CD8-positive, alpha-beta memory T cell (primary cell): ENCODE measurements at regions not wholly inside any gene's neighbourhood (a gene's known extent, or its start where the extent isn't known, plus 50 kb on each side); places are given as distances from the start of the nearest gene placed in this dataset.

Source experiments
- CTCF ChIA-PET: fragments of 350-600 bp; sonication (Branson Sonifier 250); formaldehyde crosslinking; loops from one replicate; lab custom pipeline; 2021; ENCODE audit warnings: antibody characterized with exemption; lab: Charles Lee
- POLR2A ChIA-PET: fragments of 350-600 bp; sonication (Branson Sonifier 250); formaldehyde crosslinking; loops from one replicate; lab custom pipeline; 2021; ENCODE audit warnings: antibody characterized with exemption; lab: Charles Lee
- DNase-seq, 5 donors: peaks; one replicate each; pipeline versions ENCODE4 v3.0.0 to v3.0.0-alpha.2; 2020 to 2022; ENCODE audit warnings: mixed read lengths in 1 of 5
- H3K27ac ChIP-seq: one replicate; pipeline ENCODE4 v1.7.0; 2013; ENCODE audit warnings: low read depth, mild to moderate bottlenecking, low read length, moderate library complexity
- H3K27me3 ChIP-seq: 2 replicates; pipeline ENCODE4 v1.7.0; 2013; ENCODE audit warnings: low read length, mild to moderate bottlenecking; ENCODE audit not compliant: insufficient read depth, poor library complexity, severe bottlenecking
- H3K36me3 ChIP-seq: 2 replicates; pipeline ENCODE4 v1.7.0; 2013; ENCODE audit warnings: mild to moderate bottlenecking, low read length, moderate library complexity; ENCODE audit not compliant: insufficient read depth
- H3K4me1 ChIP-seq: 2 replicates; pipeline ENCODE4 v1.7.0; 2013; ENCODE audit warnings: mild to moderate bottlenecking, low read length, moderate library complexity; ENCODE audit not compliant: insufficient read depth
- H3K4me3 ChIP-seq: 2 replicates; pipeline ENCODE4 v1.7.0; 2013; ENCODE audit warnings: mild to moderate bottlenecking, low read length
- H3K9me3 ChIP-seq: 2 replicates; pipeline ENCODE4 v1.7.0; 2013; ENCODE audit warnings: mild to moderate bottlenecking, low read length
- H3K27ac Mint-ChIP-seq, 8 donors: one replicate each; pipeline ENCODE4 v1.8.0; 2020 to 2021; ENCODE audit warnings: mixed read lengths in 8 of 8, mild to moderate bottlenecking in 6 of 8, inconsistent platforms in 3 of 8, moderate library complexity in 3 of 8
- H3K27me3 Mint-ChIP-seq, 2 donors: one replicate each; pipeline ENCODE4 v1.8.0; 2020 to 2021; ENCODE audit warnings: mixed read lengths in 2 of 2, mild to moderate bottlenecking in 1 of 2, moderate library complexity in 1 of 2
- H3K36me3 Mint-ChIP-seq, 3 donors: one replicate each; pipeline ENCODE4 v1.8.0; 2020 to 2021; ENCODE audit warnings: mixed read lengths in 3 of 3, inconsistent platforms in 1 of 3, mild to moderate bottlenecking in 1 of 3
- H3K4me1 Mint-ChIP-seq, 3 donors: one replicate each; pipeline ENCODE4 v1.8.0; 2020 to 2021; ENCODE audit warnings: mixed read lengths in 3 of 3, inconsistent platforms in 1 of 3, mild to moderate bottlenecking in 1 of 3
- H3K4me3 Mint-ChIP-seq, 7 donors: one replicate each; pipeline ENCODE4 v1.8.0; 2020 to 2021; ENCODE audit warnings: mixed read lengths in 7 of 7, mild to moderate bottlenecking in 6 of 7, moderate library complexity in 4 of 7, inconsistent platforms in 2 of 7
- H3K9me3 Mint-ChIP-seq, 5 donors: one replicate each; pipeline ENCODE4 v1.8.0; 2020 to 2022; ENCODE audit warnings: mixed read lengths in 5 of 5, mild to moderate bottlenecking in 3 of 5, moderate library complexity in 2 of 5, inconsistent platforms in 1 of 5

DNA sequence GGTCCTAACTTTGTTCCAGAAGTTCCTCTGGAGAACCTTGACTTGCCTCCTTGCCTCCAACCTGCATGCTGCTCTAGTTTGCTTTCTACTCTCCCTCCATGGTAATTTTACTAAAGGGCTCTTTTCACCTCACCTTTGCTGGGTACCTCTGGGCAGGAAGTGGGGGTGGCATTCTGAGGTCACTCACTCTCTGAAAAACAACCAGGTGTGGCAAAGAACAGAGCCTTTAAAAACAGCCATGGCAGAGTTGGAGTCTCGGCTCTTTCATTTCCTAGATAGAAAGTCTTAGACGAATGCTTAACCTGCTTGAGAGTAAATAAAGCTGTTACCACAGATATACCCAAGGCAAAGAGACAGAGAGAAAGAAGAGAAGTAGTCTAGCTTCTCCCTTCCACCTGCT, 827.9 kb downstream of the BCL11B start:
- CTCF ChIA-PET, result interaction anchor here (1.0 kb wide), 1 partner anchor 14 kb away, joined by 3 read pairs; no protein-coding TSS in a partner anchor
- peaks cover 32 to 43% (median 40%) of the 10 kb centered on the region in 3 donors for H3K4me1 Mint-ChIP-seq
- peak overlapping the region; percentile 16 to 98 (median 94) for H3K27ac Mint-ChIP-seq

DNA sequence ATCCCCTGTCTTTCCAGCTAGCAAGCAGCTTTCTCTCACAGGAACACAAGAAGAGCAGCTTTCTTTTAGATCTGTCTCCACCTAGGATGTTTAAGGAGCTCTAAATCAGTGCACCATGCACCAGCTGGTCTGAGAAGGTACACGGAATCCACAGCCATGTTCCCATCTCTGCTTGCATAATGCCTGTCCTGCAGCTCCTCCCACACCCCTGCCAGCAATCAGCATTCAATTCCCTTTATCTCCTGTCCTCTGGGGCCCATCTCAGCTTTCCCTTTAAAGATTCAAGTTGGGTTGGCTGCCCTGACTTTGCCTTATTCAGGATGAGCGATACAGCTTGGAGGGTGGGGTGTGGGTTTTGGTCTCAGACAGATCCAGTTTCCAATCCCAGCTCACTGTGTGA, 826.3 kb downstream of the BCL11B start:
- no peak for DNase-seq
- H3K27ac ChIP-seq, result no peak overlapping the region

More for the DNA sequence above, 827.9 kb downstream of the BCL11B start:
- peaks cover 0 to 10% (median 0%) of the 10 kb centered on the region in 3 donors for H3K36me3 Mint-ChIP-seq
- Histone ChIP-seq H3K27ac (no peak overlapping the region), H3K4me1 (peaks cover 36% of the 10 kb centered on the region), H3K36me3 (no peaks in the 10 kb centered on the region), H3K9me3 (no peaks in the 10 kb centered on the region), H3K27me3 (no peaks in the 10 kb centered on the region), H3K4me3 (peak overlapping the region; percentile 48)
- POLR2A ChIA-PET, result no interaction called here
- DNase-seq, result peak in 4 of 5 donors; percentile 4 to 84 (median 52)
- peaks cover 0 to 4% (median 2%) of the 10 kb centered on the region in 5 donors for H3K9me3 Mint-ChIP-seq
- H3K27me3 Mint-ChIP-seq, result no peaks in the 10 kb centered on the region
- peak overlapping the region in 6 of 7 donors; percentile 51 to 79 (median 69) for H3K4me3 Mint-ChIP-seq

DNA sequence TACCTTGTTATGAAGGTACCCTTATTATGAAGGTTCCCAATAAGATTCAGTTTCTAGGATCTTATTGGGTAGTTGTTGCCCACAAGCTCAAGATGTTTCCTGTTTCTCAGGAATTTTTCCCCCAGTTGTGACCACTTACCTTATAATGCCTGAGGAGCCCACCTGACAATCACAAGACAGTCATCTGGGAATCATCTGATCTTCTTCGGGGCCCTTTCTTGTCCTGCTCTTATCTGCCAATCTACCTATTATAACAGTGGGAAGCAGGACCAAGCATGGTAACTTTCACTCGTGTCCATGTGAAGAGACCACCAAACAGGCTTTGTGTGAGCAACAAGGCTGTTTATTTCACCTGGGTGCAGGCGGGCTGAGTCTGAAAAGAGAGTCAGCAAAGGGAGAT, 825.5 kb downstream of the BCL11B start:
- CTCF ChIA-PET, result no interaction called here
- POLR2A ChIA-PET, result interaction anchor here (0.6 kb wide), 1 partner anchor 305 kb away, joined by 3 read pairs; no protein-coding TSS in a partner anchor

More for the DNA sequence above, 826.3 kb downstream of the BCL11B start:
- peaks cover 36% of the 10 kb centered on the region for H3K4me1 ChIP-seq
- ChIA-PET CTCF (no interaction called here), POLR2A (interaction anchor here (0.6 kb wide), 1 partner anchor 304 kb away, joined by 3 read pairs; no protein-coding TSS in a partner anchor)
- no peak overlapping the region for H3K4me3 ChIP-seq
- no peaks in the 10 kb centered on the region for H3K27me3 ChIP-seq
- no peaks in the 10 kb centered on the region for H3K9me3 ChIP-seq
- Mint-ChIP-seq H3K36me3 (peaks cover 0 to 10% (median 0%) of the 10 kb centered on the region in 3 donors), H3K27ac (peak overlapping the region in 7 of 8 donors; percentile 3 to 72 (median 55)), H3K4me1 (peaks cover 32 to 43% (median 40%) of the 10 kb centered on the region in 3 donors), H3K4me3 (peak overlapping the region in 1 of 7 donors; percentile 10), H3K9me3 (no peaks in the 10 kb centered on the region), H3K27me3 (no peaks in the 10 kb centered on the region)
- no peaks in the 10 kb centered on the region for H3K36me3 ChIP-seq

DNA sequence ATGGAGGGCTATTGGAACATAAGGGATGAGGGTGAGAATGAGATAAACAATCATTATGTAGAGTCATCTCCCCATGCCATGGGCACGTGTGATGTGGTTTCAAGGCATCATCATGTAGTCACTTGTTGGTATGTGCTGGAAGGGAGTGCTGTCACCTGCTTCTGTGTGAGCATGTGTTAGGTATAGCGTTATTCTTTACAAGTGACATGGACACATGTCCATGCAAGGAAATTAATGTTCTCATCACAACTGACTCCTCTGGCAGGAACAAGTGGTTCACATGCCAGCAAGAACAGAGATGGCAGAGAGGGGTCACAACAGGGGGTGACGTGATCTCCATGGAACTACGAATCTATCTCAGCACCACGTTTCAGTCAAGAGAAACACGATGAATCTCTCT, 815.8 kb downstream of the BCL11B start:
- H3K27me3 ChIP-seq, result no peaks in the 10 kb centered on the region
- CTCF ChIA-PET, result no interaction called here
- H3K9me3 ChIP-seq, result no peaks in the 10 kb centered on the region
- H3K36me3 Mint-ChIP-seq, result peaks cover 0 to 10% (median 0%) of the 10 kb centered on the region in 3 donors
- H3K36me3 ChIP-seq, result no peaks in the 10 kb centered on the region
- H3K4me3 ChIP-seq, result no peak overlapping the region
- DNase-seq, result no peak
- peaks cover 0 to 2% (median 0%) of the 10 kb centered on the region in 5 donors for H3K9me3 Mint-ChIP-seq
- H3K4me3 Mint-ChIP-seq, result no peak overlapping the region
- peaks cover 0 to 2% of the 10 kb centered on the region in 2 donors for H3K27me3 Mint-ChIP-seq
- H3K27ac ChIP-seq, result no peak overlapping the region
- POLR2A ChIA-PET, result no interaction called here
- H3K27ac Mint-ChIP-seq, result no peak overlapping the region
- peaks cover 0 to 4% (median 0%) of the 10 kb centered on the region in 3 donors for H3K4me1 Mint-ChIP-seq
- H3K4me1 ChIP-seq, result no peaks in the 10 kb centered on the region

More for the DNA sequence above, 825.5 kb downstream of the BCL11B start:
- Histone ChIP-seq H3K9me3 (no peaks in the 10 kb centered on the region), H3K27me3 (no peaks in the 10 kb centered on the region), H3K4me1 (peaks cover 36% of the 10 kb centered on the region), H3K27ac (no peak overlapping the region), H3K36me3 (no peaks in the 10 kb centered on the region), H3K4me3 (no peak overlapping the region)
- H3K4me1 Mint-ChIP-seq, result peaks cover 32 to 43% (median 40%) of the 10 kb centered on the region in 3 donors
- peak overlapping the region in 1 of 8 donors; percentile 18 for H3K27ac Mint-ChIP-seq
- H3K36me3 Mint-ChIP-seq, result peaks cover 0 to 10% (median 0%) of the 10 kb centered on the region in 3 donors
- no peak for DNase-seq
- H3K4me3 Mint-ChIP-seq, result no peak overlapping the region
- H3K9me3 Mint-ChIP-seq, result no peaks in the 10 kb centered on the region
- no peaks in the 10 kb centered on the region for H3K27me3 Mint-ChIP-seq

DNA sequence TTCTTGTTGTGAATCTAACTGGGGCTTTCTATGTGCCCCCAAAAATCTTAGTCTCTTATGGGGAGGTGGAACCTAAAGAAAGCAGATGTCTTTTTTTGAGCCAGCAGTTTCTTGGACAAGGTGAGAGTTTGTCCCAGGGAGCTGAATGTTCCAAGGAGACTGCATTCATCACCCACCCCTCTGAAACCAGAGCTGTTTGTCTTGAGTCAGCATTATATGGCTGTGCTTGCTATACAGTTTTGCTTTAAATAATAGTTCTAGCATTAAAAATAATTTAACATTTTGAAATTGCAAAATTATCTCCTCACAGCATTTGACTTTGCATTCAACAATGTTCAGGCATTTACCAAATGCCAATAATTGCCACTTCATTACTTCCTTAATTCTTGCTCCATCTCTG, 813.3 kb downstream of the BCL11B start:
- Histone ChIP-seq H3K27me3 (no peaks in the 10 kb centered on the region), H3K4me1 (no peaks in the 10 kb centered on the region), H3K36me3 (no peaks in the 10 kb centered on the region), H3K4me3 (no peak overlapping the region), H3K27ac (no peak overlapping the region), H3K9me3 (no peaks in the 10 kb centered on the region)
- Mint-ChIP-seq H3K36me3 (peaks cover 0 to 12% (median 1%) of the 10 kb centered on the region in 3 donors), H3K4me3 (no peak overlapping the region), H3K27me3 (peaks cover 0 to 2% of the 10 kb centered on the region in 2 donors), H3K9me3 (peaks cover 0 to 3% (median 0%) of the 10 kb centered on the region in 5 donors), H3K4me1 (peaks cover 0 to under 1% (median 0%) of the 10 kb centered on the region in 3 donors), H3K27ac (no peak overlapping the region)
- no peak for DNase-seq
- ChIA-PET CTCF (interaction anchor here (1.0 kb wide), 1 partner anchor 14 kb away, joined by 3 read pairs; no protein-coding TSS in a partner anchor), POLR2A (no interaction called here)

DNA sequence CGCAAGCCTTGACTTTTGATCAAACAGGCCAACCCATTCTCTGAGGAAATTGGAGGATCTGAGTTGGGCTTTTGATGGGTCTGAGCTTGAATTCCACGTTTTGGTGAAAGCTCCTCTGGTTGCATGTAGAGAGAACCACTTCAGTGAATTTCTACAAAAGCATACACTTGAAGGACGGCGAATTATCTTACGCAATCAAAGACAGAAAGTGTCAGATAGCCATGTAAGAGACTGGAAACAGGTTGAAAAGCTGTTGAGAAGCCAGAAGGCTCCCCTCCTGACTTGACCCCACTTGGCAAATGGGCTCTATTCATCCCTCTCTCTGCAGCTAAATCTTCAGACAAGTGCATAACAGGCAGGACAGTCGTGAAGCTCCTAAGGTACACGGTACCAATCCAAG, 809.1 kb downstream of the BCL11B start:
- no peaks in the 10 kb centered on the region for H3K27me3 ChIP-seq
- no peaks in the 10 kb centered on the region for H3K9me3 ChIP-seq
- peaks cover 0 to 12% (median 1%) of the 10 kb centered on the region in 3 donors for H3K36me3 Mint-ChIP-seq
- ChIA-PET POLR2A (interaction anchor here (0.7 kb wide), 1 partner anchor 722 kb away, joined by 3 read pairs; no protein-coding TSS in a partner anchor), CTCF (no interaction called here)
- no peak overlapping the region for H3K27ac Mint-ChIP-seq
- no peak for DNase-seq
- H3K4me3 ChIP-seq, result no peak overlapping the region
- no peak overlapping the region for H3K27ac ChIP-seq
- peaks cover 0 to 3% (median 0%) of the 10 kb centered on the region in 5 donors for H3K9me3 Mint-ChIP-seq
- no peak overlapping the region for H3K4me3 Mint-ChIP-seq
- H3K36me3 ChIP-seq, result no peaks in the 10 kb centered on the region
- H3K4me1 Mint-ChIP-seq, result no peaks in the 10 kb centered on the region
- H3K27me3 Mint-ChIP-seq, result no peaks in the 10 kb centered on the region
- no peaks in the 10 kb centered on the region for H3K4me1 ChIP-seq

DNA sequence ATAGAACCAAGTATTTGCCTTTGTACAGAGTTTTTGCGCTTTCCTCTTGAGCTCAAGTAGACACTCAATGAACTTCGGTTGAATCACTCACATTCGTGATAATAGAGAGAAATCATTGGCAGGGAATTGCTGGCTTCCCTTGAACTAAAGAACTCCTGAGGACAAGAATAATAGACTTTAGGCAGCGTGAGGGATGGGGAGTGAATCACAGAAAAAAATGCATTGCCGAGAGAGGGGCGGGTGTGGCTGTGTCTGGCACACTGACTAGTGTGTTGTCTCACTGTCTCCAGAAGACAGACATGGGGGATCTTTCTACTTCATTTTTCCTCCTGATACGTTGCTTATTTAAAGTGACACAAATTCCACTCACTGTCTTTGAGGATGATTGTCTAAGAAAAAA, 805.2 kb downstream of the BCL11B start:
- no peak for DNase-seq
- Mint-ChIP-seq H3K36me3 (peaks cover 0 to 5% (median 3%) of the 10 kb centered on the region in 3 donors), H3K9me3 (peaks cover 0 to 3% (median 0%) of the 10 kb centered on the region in 5 donors), H3K4me3 (no peak overlapping the region), H3K4me1 (peaks cover 4 to 11% (median 9%) of the 10 kb centered on the region in 3 donors), H3K27ac (peak overlapping the region in 1 of 8 donors; percentile 48), H3K27me3 (peaks cover 0 to 7% of the 10 kb centered on the region in 2 donors)
- no peaks in the 10 kb centered on the region for H3K27me3 ChIP-seq
- H3K4me1 ChIP-seq, result no peaks in the 10 kb centered on the region
- ChIA-PET POLR2A (no interaction called here), CTCF (no interaction called here)
- no peaks in the 10 kb centered on the region for H3K9me3 ChIP-seq
- no peak overlapping the region for H3K27ac ChIP-seq
- no peak overlapping the region for H3K4me3 ChIP-seq
- H3K36me3 ChIP-seq, result no peaks in the 10 kb centered on the region

DNA sequence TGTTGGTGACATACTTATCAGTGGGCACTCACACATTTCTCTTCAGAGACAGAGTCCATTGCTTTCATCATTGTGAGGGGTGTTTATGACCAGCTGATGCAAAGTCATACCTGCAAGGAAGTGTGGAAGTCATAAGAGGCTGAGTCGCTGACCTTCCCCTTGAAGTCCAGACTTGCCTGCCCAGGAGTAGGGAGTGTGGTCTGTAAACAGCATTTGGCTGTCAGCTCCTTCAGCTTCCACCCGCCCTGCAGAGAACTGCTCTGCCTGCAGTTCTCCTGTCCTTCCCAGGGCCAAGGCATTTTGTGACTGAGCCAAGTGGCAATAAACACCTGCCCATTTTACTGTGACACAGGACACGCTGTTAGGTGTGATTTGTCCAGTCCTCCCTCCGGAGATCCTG, 801.3 kb downstream of the BCL11B start:
- H3K27me3 Mint-ChIP-seq, result peaks cover 0 to 7% of the 10 kb centered on the region in 2 donors
- Histone ChIP-seq H3K9me3 (no peaks in the 10 kb centered on the region), H3K36me3 (no peaks in the 10 kb centered on the region), H3K4me1 (no peaks in the 10 kb centered on the region), H3K27ac (no peak overlapping the region), H3K27me3 (no peaks in the 10 kb centered on the region), H3K4me3 (no peak overlapping the region)
- no peak for DNase-seq
- H3K9me3 Mint-ChIP-seq, result no peaks in the 10 kb centered on the region
- POLR2A ChIA-PET, result no interaction called here
- H3K36me3 Mint-ChIP-seq, result peaks cover 0 to 11% (median 1%) of the 10 kb centered on the region in 3 donors
- H3K27ac Mint-ChIP-seq, result no peak overlapping the region
- no peak overlapping the region for H3K4me3 Mint-ChIP-seq
- peaks cover 4 to 11% (median 9%) of the 10 kb centered on the region in 3 donors for H3K4me1 Mint-ChIP-seq
- CTCF ChIA-PET, result interaction anchor here (0.5 kb wide), 1 partner anchor 328 kb away, joined by 3 read pairs; no protein-coding TSS in a partner anchor
